Thymus (tissue), 11 donors: ENCODE measurements at regions not wholly inside any gene's neighbourhood (a gene's known extent, or its start where the extent isn't known, plus 50 kb on each side); places are given as distances from the start of the nearest gene placed in this dataset.

Experiments used
- DNase-seq, 9 donors: peaks; one replicate each; pipeline ENCODE4 v3.0.0-alpha.2; 2013; ENCODE audit warnings: low spot score in 9 of 9, low read depth in 6 of 9, missing footprints in 1 of 9
- H3K27ac ChIP-seq, 2 donors: one replicate each; pipeline ENCODE4 v1.5.1; 2013; ENCODE audit warnings: control low read depth in 1 of 2, low read depth in 1 of 2, low read length in 1 of 2, mild to moderate bottlenecking in 1 of 2, moderate library complexity in 1 of 2
- H3K27me3 ChIP-seq, 2 donors: one replicate each; pipeline ENCODE4 v1.5.1; 2013; ENCODE audit warnings: low read length in 1 of 2; ENCODE audit not compliant: control insufficient read depth in 2 of 2, insufficient read depth in 1 of 2
- H3K36me3 ChIP-seq, 2 donors: one replicate each; pipeline ENCODE4 v1.5.1; 2013; ENCODE audit warnings: low read length in 1 of 2, mild to moderate bottlenecking in 1 of 2, moderate library complexity in 1 of 2; ENCODE audit not compliant: control insufficient read depth in 2 of 2, insufficient read depth in 2 of 2
- H3K4me1 ChIP-seq, 2 donors: one replicate each; pipeline ENCODE4 v1.5.1; 2013; ENCODE audit warnings: low read length in 2 of 2; ENCODE audit not compliant: control insufficient read depth in 2 of 2, insufficient read depth in 2 of 2
- H3K4me3 ChIP-seq, 2 donors: one replicate each; pipeline ENCODE4 v1.5.1; 2013; ENCODE audit warnings: low read length in 2 of 2, control low read depth in 1 of 2, mild to moderate bottlenecking in 1 of 2
- H3K9me3 ChIP-seq, 2 donors: one replicate each; pipeline ENCODE4 v1.5.1; 2013; ENCODE audit warnings: low read length in 1 of 2, mild to moderate bottlenecking in 1 of 2; ENCODE audit not compliant: control insufficient read depth in 2 of 2, insufficient read depth in 1 of 2
- WGBS: extraction: QIAGEN DNeasy Blood & Tissue Kit; methylation state at CpG from one replicate; pipeline ENCODE4 v1.1.7; 2013; 5-methylcytosine and 5-hydroxymethylcytosine counted together
- donor health status: healthy.

DNA sequence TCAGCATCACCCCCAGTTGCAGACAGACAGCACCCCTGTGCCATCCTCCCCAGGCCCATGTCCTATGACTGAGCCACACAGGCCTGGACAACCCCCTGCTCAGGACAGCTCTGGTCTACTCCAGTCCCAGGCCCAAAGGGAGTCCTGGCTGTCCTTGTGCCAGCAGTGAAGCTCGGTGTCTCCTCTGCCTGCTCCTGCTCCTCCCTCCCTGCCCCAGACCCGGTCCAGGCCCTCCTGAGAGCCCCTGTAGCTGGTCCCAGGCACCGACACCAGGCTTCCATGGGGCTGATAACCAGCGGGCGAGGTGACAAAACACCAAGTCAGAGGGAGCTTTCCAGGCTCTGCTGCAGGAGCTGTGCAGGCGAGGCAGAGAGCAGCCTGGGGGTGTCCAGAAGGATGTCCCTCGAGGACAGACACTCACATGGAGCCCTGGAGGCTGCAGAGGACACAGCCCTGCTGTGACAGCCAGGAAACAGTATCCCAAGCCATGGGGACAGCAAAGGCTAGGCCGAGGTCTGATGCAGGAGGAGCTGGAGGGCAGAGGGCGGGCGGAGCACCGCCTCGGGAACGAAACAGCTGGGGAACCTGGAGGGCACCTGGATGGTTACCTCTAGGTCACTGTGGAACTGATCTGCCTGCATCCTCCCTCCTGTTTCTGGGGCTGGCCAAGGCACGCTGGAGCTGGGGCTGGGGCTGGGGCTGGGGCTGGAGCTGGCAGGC lies 103.8 kb upstream of the PRR20G start:
- DNase-seq: no peak
- H3K4me3 ChIP-seq: no peak overlapping the region
- 80% methylated on average over 14 of the region's 14 CpGs for WGBS
- H3K4me1 ChIP-seq: no peaks in the 10 kb centered on the region
- peaks cover 0 to 1% of the 10 kb centered on the region in 2 donors for H3K9me3 ChIP-seq
- no peak overlapping the region for H3K27ac ChIP-seq
- peaks cover 2 to 5% of the 10 kb centered on the region in 2 donors for H3K27me3 ChIP-seq
- no peaks in the 10 kb centered on the region for H3K36me3 ChIP-seq

DNA sequence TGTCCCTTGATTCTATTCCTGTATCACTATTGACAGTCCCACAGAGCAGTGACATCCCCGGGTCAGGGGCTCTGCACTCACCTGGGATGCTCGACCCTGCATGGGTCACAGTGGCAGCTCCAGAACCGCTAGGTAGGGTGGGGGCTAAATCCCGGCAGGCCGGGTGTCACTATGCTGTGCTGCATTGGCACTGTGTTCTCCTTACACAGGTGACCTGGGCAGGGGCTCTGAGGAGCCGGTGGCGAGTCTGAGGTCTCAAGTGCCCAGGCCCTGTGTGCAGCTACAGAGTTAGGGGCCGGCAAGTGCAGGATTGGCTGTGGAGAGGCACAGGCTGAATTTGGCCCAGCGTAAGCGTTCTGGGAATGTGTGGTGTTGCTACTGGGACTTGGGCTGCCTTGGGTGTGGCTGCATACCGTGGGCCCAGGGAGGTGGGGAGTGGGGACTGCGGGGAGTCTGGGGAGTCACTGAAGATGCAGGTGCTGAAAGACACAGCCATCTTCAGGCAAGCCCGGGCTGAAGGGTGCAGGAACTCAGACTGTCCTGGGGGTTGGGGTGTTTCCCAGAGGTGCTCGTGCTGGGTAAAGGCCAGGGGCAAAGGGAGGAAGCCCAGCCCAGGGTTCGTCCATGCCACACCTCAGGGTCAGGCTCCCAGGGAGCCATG lies 102.6 kb upstream of the PRR20G start:
- H3K4me3 ChIP-seq: no peak overlapping the region
- H3K4me1 ChIP-seq: no peaks in the 10 kb centered on the region
- no peaks in the 10 kb centered on the region for H3K27me3 ChIP-seq
- no peak for DNase-seq
- peaks cover 0 to 1% of the 10 kb centered on the region in 2 donors for H3K9me3 ChIP-seq
- no peak overlapping the region for H3K27ac ChIP-seq
- WGBS: 81% methylated on average over 15 of the region's 15 CpGs
- no peaks in the 10 kb centered on the region for H3K36me3 ChIP-seq

GRCh38 chr3:127389913-127390312 lies 102.1 kb upstream of the PRR20G start:
- Histone ChIP-seq H3K9me3 (peaks cover 0 to 1% of the 10 kb centered on the region in 2 donors), H3K4me1 (no peaks in the 10 kb centered on the region), H3K27ac (no peak overlapping the region), H3K36me3 (no peaks in the 10 kb centered on the region), H3K27me3 (no peaks in the 10 kb centered on the region), H3K4me3 (no peak overlapping the region)
- 80% methylated on average over 2 of the region's 2 CpGs for WGBS
- DNase-seq: no peak

DNA sequence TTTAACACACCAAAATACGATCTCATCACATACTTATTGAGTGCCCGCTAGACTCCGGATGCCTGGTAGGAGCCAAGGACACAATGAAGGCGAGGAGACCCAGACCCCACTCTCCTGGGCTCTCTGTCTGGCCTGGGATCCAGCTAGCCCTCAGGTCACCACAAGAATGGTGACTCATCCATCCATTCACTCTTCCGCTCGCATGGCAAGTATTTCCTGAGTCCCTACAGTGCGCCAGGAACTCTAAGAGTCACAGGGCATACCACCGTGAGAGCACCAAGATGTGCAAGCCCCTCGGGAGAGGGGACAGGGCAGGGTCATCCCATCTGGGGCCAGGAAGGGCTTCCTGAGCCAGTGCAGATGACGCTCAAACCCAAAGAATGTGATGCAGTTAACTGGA lies 101.6 kb upstream of the PRR20G start:
- Histone ChIP-seq H3K9me3 (peaks cover 0 to 1% of the 10 kb centered on the region in 2 donors), H3K27me3 (no peaks in the 10 kb centered on the region), H3K27ac (no peak overlapping the region), H3K36me3 (no peaks in the 10 kb centered on the region), H3K4me3 (no peak overlapping the region), H3K4me1 (no peaks in the 10 kb centered on the region)
- no peak for DNase-seq
- WGBS: 87% methylated on average over 10 of the region's 10 CpGs

DNA sequence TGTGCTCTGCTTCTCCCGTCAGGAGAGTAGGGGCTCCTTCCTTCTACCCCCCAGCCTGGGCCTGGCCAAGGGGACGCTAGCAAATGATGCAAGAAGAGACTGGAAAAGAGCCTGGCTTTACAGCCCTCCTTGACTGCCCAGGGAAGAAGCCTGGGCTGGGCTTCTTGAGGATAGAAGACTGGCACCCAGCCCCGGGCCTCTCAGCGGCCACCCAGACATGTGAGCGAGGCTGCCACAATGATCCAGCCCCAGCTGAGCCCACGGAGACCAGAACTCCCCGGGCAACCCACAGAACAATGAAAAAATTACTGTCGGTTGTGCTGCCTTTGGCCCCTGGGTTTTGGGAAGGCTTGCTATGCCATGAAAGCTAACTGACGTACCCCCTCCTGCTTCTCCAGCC lies 100.6 kb upstream of the PRR20G start:
- WGBS: 81% methylated on average over 9 of the region's 9 CpGs
- Histone ChIP-seq H3K27me3 (no peaks in the 10 kb centered on the region), H3K4me1 (no peaks in the 10 kb centered on the region), H3K27ac (no peak overlapping the region), H3K9me3 (peaks cover 0 to 1% of the 10 kb centered on the region in 2 donors), H3K36me3 (no peaks in the 10 kb centered on the region), H3K4me3 (no peak overlapping the region)
- DNase-seq: no peak

DNA sequence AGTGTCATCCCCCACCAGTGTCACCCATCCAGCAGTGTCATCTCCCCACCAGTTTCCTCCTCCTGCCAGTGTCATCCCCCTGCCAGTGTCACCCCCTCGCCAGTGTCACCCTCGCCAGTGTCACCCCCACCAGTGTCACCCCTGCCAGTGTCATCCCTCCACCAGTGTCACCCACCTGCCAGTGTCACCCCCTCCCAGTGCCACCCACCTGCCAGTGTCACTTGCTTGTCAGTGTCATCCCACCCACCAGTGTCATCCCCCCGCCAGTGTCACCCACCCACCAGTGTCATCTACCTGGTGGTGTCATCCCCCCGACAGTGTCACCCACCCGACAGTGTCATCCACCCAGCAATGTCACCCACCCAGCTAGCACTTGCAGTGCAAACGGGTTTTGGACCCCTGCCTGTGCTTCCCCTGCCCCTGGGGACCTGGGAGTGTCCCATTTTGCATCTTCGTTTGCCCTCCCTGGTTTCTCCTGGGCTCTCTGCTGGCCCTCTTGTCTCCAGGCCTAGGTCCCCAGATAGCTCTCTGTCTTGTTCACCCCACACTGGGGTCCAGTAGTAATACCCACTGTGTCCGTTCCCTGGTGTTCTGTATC lies 99.8 kb upstream of the PRR20G start:
- DNase-seq: no peak
- Histone ChIP-seq H3K9me3 (peaks cover 0 to 1% of the 10 kb centered on the region in 2 donors), H3K27me3 (no peaks in the 10 kb centered on the region), H3K4me3 (no peak overlapping the region), H3K36me3 (no peaks in the 10 kb centered on the region), H3K4me1 (no peaks in the 10 kb centered on the region), H3K27ac (no peak overlapping the region)
- WGBS: 91% methylated on average over 8 of the region's 8 CpGs

- Histone ChIP-seq H3K4me1 (no peaks in the 10 kb centered on the region), H3K4me3 (no peak overlapping the region), H3K9me3 (peaks cover 0 to 1% of the 10 kb centered on the region in 2 donors), H3K36me3 (no peaks in the 10 kb centered on the region), H3K27ac (no peak overlapping the region), H3K27me3 (no peaks in the 10 kb centered on the region)
- 95% methylated on average over 8 of the region's 8 CpGs for WGBS
- no peak for DNase-seq
Observed at GRCh38 chr3:127387119-127387518, 99.3 kb upstream of the PRR20G start.

DNA sequence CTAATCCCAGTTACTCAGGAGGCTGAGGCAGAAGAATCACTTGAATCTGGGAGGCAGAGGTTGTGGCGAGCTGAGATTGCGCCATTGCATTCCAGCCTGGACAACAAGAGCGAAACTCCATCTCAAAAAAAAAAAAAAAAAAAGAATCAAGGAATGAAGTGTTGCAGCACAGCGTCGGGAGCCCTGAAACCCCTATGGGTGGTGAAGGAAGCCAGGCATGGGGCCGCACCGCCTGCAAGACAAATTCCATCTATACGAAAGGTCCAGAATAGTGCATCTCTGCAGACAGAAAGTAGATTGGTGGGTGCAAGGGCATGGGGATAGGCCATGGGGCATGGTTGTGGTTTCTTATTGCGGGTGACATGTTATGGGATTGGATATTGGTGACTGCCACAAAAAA lies 98.6 kb upstream of the PRR20G start:
- H3K36me3 ChIP-seq: no peaks in the 10 kb centered on the region
- 85% methylated on average over 9 of the region's 9 CpGs for WGBS

GRCh38 chr3:127385540-127385870 lies 97.7 kb upstream of the PRR20G start:
- WGBS: 95% methylated on average over 5 of the region's 5 CpGs
- Histone ChIP-seq H3K4me1 (no peaks in the 10 kb centered on the region), H3K4me3 (no peak overlapping the region), H3K27me3 (no peaks in the 10 kb centered on the region), H3K27ac (no peak overlapping the region), H3K9me3 (peaks cover 0 to 1% of the 10 kb centered on the region in 2 donors), H3K36me3 (no peaks in the 10 kb centered on the region)
- no peak for DNase-seq

More for the DNA sequence above, 98.6 kb upstream of the PRR20G start:
- H3K27me3 ChIP-seq: no peaks in the 10 kb centered on the region
- DNase-seq: no peak
- no peak overlapping the region for H3K4me3 ChIP-seq
- H3K4me1 ChIP-seq: no peaks in the 10 kb centered on the region
- no peak overlapping the region for H3K27ac ChIP-seq
- peaks cover 0 to 1% of the 10 kb centered on the region in 2 donors for H3K9me3 ChIP-seq
